Brain microvascular endothelial cell (primary cell): ENCODE measurements at regions not wholly inside any gene's neighbourhood (a gene's known extent, or its start where the extent isn't known, plus 50 kb on each side); places are given as distances from the start of the nearest gene placed in this dataset.

Experiments
- DNase-seq: peaks from one replicate; pipeline ENCODE4 v3.0.0-alpha.2; 2020
- H3K27ac ChIP-seq: fragments of 250-450 bp; sonication (Bioruptor Pico); 2 replicates; pipeline ENCODE4 v1.5.1; 2020; ENCODE audit warnings: mild to moderate bottlenecking, moderate library complexity
- H3K27me3 ChIP-seq: fragments of 250-450 bp; sonication (Bioruptor Pico); replicated peaks from 2 replicates; pipeline ENCODE4 v1.5.1; 2020; ENCODE audit warnings: mild to moderate bottlenecking
- H3K36me3 ChIP-seq: fragments of 250-450 bp; sonication (Bioruptor Pico); replicated peaks from 2 replicates; pipeline ENCODE4 v1.5.1; 2020; ENCODE audit warnings: mild to moderate bottlenecking
- H3K4me3 ChIP-seq: 2 replicates; pipeline ENCODE4 v1.5.1; 2011; ENCODE audit warnings: low read depth, mild to moderate bottlenecking, control low read depth, low read length, moderate library complexity
- CTCF ChIP-seq: IDR thresholded peaks from 2 replicates; pipeline ENCODE4 v1.5.1; 2011; ENCODE audit warnings: low read depth, mild to moderate bottlenecking, moderate library complexity, low read length, control low read depth, inconsistent platforms; ENCODE audit errors: missing control alignments
- in situ Hi-C: cut with HindIII; loops from 2 replicates; pipeline ENCODE4 v1.10.0; 2017; ENCODE audit warnings: low sequenced_read_pairs, low pct_ligation_motif_present

- no peak overlapping the region for H3K4me3 ChIP-seq
- no peak for DNase-seq
- in situ Hi-C loops: no loop called here
- H3K36me3 ChIP-seq: no peaks in the 10 kb centered on the region
- H3K27me3 ChIP-seq: no peaks in the 10 kb centered on the region
- H3K27ac ChIP-seq: no peak overlapping the region
- no peak for TF ChIP-seq CTCF
These were observed 61.2 kb upstream of the RAI2 start for GRCh38 chrX:17922303-17922702.

- TF ChIP-seq CTCF: no peak
- Histone ChIP-seq H3K27me3 (no peaks in the 10 kb centered on the region), H3K36me3 (no peaks in the 10 kb centered on the region), H3K27ac (no peak overlapping the region), H3K4me3 (no peak overlapping the region)
- in situ Hi-C loops: no loop called here
- DNase-seq: no peak
These were observed 58.9 kb upstream of the RAI2 start for GRCh38 chrX:17919896-17920446.

DNA sequence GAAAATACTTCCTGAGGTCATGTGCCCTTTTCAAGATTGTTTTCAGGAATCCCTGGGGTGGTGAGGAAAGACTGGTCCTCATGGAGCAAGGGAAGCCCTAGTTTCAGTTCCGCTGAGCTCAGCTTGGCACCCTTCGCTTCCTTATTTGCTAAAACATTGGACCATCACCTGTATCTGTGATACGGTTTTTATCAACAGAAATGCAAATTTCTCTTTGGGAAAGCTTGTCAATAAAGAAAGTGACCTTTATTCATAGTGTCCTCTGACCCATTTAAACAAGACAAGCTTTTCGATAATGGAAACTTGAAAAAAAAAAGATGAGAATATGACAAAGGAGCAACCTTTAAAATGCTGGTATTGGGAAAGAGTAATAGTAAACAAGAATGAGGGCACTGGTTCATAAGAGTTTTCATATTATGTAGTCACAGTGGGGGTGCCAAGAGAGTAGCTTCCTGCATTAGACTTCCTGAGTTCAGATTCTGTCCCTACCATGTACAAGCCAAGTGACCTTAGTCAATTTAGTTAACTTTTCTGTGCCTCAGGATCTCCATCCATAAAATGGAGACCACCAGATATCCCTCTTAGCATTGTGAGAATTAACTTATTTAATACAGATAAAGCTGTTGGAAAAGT is 57.0 kb upstream of the RAI2 start:
- Histone ChIP-seq H3K4me3 (no peak overlapping the region), H3K36me3 (no peaks in the 10 kb centered on the region), H3K27me3 (no peaks in the 10 kb centered on the region), H3K27ac (no peak overlapping the region)
- no peak for TF ChIP-seq CTCF
- in situ Hi-C loops: no loop called here
- DNase-seq: no peak

DNA sequence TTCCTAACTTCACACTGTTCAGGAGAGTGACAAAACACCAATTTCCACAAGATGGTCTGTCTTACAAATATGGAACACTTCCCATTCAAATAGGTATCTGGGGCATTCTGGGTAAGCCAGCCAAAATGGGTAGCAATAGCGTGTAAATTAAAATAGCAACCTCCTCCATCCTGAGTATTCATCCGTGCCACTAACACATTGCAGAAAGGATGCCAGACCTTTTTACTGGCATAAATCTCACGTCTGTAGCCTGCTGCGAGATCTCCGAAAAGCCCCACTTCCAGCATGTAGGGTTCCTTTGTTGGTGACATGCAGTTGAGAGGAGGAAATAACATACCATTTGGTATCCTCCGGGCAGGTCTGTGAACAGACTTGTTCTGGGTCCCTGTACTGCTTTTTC is 52.7 kb upstream of the RAI2 start:
- in situ Hi-C loops: no loop called here
- no peak overlapping the region for H3K4me3 ChIP-seq
- no peak overlapping the region for H3K27ac ChIP-seq
- DNase-seq: no peak
- H3K27me3 ChIP-seq: no peaks in the 10 kb centered on the region
- H3K36me3 ChIP-seq: no peaks in the 10 kb centered on the region
- no peak for TF ChIP-seq CTCF
